ENCODE measurements at regions not wholly inside any gene's neighbourhood (a gene's known extent, or its start where the extent isn't known, plus 50 kb on each side); places are given as distances from the start of the nearest gene placed in this dataset.

GRCh38 chr4:159598602-159599001 lies 495.7 kb downstream of the RAPGEF2 start:
- Mint-ChIP-seq H3K9me3 (peaks cover 0 to 2% (median 0%) of the 10 kb centered on the region in 7 donors), H3K4me1 (no peaks in the 10 kb centered on the region), H3K27ac (no peak overlapping the region), H3K27me3 (peaks cover 0 to 3% (median 0%) of the 10 kb centered on the region in 3 donors), H3K4me3 (no peak overlapping the region), H3K36me3 (no peaks in the 10 kb centered on the region)
- DNase-seq: no peak
- ATAC-seq (ENCODE audit: low read depth in 2 of 2): no peak

GRCh38 chr4:159600061-159600460 lies 497.2 kb downstream of the RAPGEF2 start:
- Mint-ChIP-seq H3K9me3 (peaks cover 0 to 2% (median 0%) of the 10 kb centered on the region in 7 donors), H3K27me3 (peaks cover 0 to 3% (median 0%) of the 10 kb centered on the region in 3 donors), H3K4me3 (no peak overlapping the region), H3K36me3 (no peaks in the 10 kb centered on the region), H3K27ac (no peak overlapping the region), H3K4me1 (no peaks in the 10 kb centered on the region)
- no peak for DNase-seq
- ATAC-seq (ENCODE audit: low read depth in 2 of 2): no peak

GRCh38 chr4:159604781-159605180 lies 501.9 kb downstream of the RAPGEF2 start:
- no peak overlapping the region for H3K4me3 Mint-ChIP-seq
- peaks cover 0 to 5% (median 0%) of the 10 kb centered on the region in 7 donors for H3K9me3 Mint-ChIP-seq
- H3K27me3 Mint-ChIP-seq: no peaks in the 10 kb centered on the region
- DNase-seq: no peak
- no peaks in the 10 kb centered on the region for H3K4me1 Mint-ChIP-seq
- no peak for ATAC-seq (ENCODE audit: low read depth in 2 of 2)
- no peaks in the 10 kb centered on the region for H3K36me3 Mint-ChIP-seq
- no peak overlapping the region for H3K27ac Mint-ChIP-seq

DNA sequence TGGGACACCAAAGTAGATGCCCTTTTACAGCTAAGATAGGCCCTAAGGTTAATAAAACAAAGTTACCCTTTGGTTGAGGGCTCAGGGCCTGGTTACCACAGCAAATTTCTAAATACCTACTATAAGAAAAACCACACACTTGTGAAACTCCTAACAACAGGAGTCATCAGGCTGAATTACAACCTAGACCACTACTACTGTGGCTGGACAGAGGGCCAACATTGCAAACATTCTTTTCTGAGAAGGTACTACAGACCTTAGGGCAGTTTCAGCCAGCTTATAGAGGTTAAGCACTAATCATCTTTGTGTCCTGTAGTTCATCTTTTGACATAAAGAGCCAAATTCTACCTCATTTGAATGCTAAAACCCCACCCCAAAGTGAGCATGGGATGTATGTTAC lies 504.0 kb downstream of the RAPGEF2 start:
- ATAC-seq (ENCODE audit: low read depth in 2 of 2) (no peak), DNase-seq (no peak)
- Mint-ChIP-seq H3K4me1 (no peaks in the 10 kb centered on the region), H3K4me3 (no peak overlapping the region), H3K36me3 (no peaks in the 10 kb centered on the region), H3K27ac (no peak overlapping the region), H3K27me3 (no peaks in the 10 kb centered on the region), H3K9me3 (peaks cover 0 to 8% (median 0%) of the 10 kb centered on the region in 7 donors)

DNA sequence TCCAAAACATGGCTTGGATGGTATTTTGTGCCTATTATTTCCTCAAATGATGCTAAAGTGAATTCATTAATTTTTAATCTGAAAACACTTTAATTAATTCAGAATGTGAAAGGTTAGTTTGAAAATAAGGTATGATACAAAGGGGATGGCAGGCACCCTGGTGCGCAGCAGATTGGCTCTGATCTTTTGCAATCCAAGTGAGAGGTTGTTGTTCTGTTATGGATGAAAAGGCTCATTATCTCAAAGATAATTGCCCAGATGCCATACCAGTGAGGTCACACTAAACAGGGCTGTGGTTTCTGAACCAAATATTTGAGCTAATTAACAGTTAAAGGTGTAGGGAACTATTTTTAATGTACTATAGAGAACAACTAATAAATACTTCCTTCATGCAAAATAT lies 504.9 kb downstream of the RAPGEF2 start:
- Mint-ChIP-seq H3K27me3 (no peaks in the 10 kb centered on the region), H3K4me1 (no peaks in the 10 kb centered on the region), H3K27ac (no peak overlapping the region), H3K4me3 (no peak overlapping the region), H3K9me3 (peaks cover 0 to 8% (median 2%) of the 10 kb centered on the region in 7 donors), H3K36me3 (no peaks in the 10 kb centered on the region)
- DNase-seq (no peak), ATAC-seq (ENCODE audit: low read depth in 2 of 2) (no peak)

DNA sequence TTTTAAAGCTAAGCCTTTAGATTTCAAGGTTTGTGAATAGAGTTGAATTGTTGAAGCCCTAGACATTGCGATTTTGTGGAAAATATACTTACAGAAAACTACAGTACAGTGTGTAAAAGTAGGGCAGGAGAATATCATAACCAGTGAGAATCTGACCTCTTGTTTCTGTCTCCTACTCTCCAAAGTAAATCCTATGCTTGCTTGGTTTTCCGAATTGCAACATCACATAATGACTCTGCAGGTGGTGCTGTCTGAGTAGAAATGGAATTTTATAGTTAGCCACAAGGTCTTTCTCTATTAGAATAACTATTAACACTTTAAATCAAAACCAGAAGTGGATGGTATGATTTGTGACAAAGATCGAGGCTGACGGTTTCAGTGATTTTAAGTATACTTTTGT lies 505.6 kb downstream of the RAPGEF2 start:
- Mint-ChIP-seq H3K27ac (no peak overlapping the region), H3K36me3 (no peaks in the 10 kb centered on the region), H3K4me1 (no peaks in the 10 kb centered on the region), H3K27me3 (no peaks in the 10 kb centered on the region), H3K9me3 (peaks cover 0 to 8% (median 2%) of the 10 kb centered on the region in 7 donors), H3K4me3 (no peak overlapping the region)
- DNase-seq: no peak
- no peak for ATAC-seq (ENCODE audit: low read depth in 2 of 2)

DNA sequence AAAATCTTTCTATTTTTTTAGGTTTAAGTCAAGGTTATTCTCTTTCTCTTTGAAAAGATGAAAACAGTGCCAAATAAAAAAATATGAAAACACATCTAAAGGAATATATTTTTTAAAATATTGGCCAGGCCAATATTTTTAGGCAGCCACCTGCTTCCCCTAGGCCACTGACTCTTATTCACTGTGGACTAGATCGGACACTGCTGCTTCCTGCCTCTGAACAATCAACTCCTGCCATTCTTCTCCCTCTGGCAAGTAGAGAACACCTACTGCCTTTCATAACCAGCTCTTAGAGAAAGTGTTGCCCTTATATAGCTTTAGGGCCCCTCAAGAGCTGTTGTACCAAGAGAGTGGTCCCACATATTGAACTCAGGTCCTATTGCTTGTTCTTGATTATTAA lies 529.2 kb downstream of the RAPGEF2 start:
- Mint-ChIP-seq H3K27ac (no peak overlapping the region), H3K27me3 (no peaks in the 10 kb centered on the region)

DNA sequence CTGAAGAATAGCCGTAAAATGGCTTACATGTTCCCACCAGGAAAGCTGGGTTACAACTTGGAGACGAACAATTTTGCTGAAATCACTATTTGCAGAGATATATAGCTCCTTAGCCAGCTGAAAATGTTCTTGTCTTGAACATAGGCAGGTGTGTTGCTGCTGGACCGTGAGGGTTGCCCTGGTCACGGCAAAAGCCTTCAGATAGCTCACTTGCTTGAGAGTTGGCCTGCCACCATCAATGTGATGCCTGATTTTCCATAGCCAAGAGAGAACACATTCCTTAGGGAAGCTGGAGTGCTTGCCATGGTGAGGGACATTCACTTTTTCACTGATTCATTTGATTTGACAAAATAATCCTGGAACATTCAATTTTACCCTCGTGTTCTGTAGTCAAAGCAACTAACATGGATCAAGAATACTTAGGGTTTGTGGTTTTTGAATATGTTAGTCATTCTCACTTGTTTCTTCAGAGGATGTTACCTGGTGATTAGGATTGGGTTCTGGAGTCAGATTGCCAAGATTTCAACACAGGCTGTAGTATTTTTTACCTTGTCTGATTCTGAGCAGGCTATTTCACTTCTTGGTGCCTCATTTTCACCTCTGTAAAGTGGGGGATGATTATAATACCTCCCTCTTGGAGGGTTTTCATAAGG lies 536.9 kb downstream of the RAPGEF2 start:
- no peaks in the 10 kb centered on the region for H3K27me3 Mint-ChIP-seq

More for the DNA sequence above, 529.2 kb downstream of the RAPGEF2 start:
- Mint-ChIP-seq H3K4me3 (no peak overlapping the region), H3K9me3 (peaks cover 0 to 9% (median 0%) of the 10 kb centered on the region in 7 donors), H3K36me3 (no peaks in the 10 kb centered on the region), H3K4me1 (no peaks in the 10 kb centered on the region)
- ATAC-seq (ENCODE audit: low read depth in 2 of 2): no peak
- DNase-seq: no peak

GRCh38 chr4:159649237-159649636 lies 546.4 kb downstream of the RAPGEF2 start:
- no peaks in the 10 kb centered on the region for H3K36me3 Mint-ChIP-seq
- no peak overlapping the region for H3K4me3 Mint-ChIP-seq
- H3K9me3 Mint-ChIP-seq: peaks cover 0 to 13% (median 8%) of the 10 kb centered on the region in 7 donors
- H3K27ac Mint-ChIP-seq: no peak overlapping the region
- ATAC-seq (ENCODE audit: low read depth in 2 of 2): no peak
- no peaks in the 10 kb centered on the region for H3K4me1 Mint-ChIP-seq
- DNase-seq: no peak
- no peaks in the 10 kb centered on the region for H3K27me3 Mint-ChIP-seq

More for the DNA sequence above, 536.9 kb downstream of the RAPGEF2 start:
- H3K36me3 Mint-ChIP-seq: no peaks in the 10 kb centered on the region
- H3K4me3 Mint-ChIP-seq: no peak overlapping the region
- ATAC-seq (ENCODE audit: low read depth in 2 of 2) (no peak), DNase-seq (no peak)
- peak overlapping the region in 1 of 6 donors; percentile 12 for H3K27ac Mint-ChIP-seq
- peaks cover 0 to 12% (median 3%) of the 10 kb centered on the region in 7 donors for H3K9me3 Mint-ChIP-seq
- no peaks in the 10 kb centered on the region for H3K4me1 Mint-ChIP-seq

GRCh38 chr4:159652871-159653270 lies 550.0 kb downstream of the RAPGEF2 start:
- H3K27ac Mint-ChIP-seq: no peak overlapping the region
- no peak for DNase-seq
- H3K9me3 Mint-ChIP-seq: peaks cover 0 to 13% (median 8%) of the 10 kb centered on the region in 7 donors
- H3K27me3 Mint-ChIP-seq: no peaks in the 10 kb centered on the region
- no peaks in the 10 kb centered on the region for H3K4me1 Mint-ChIP-seq
- no peak overlapping the region for H3K4me3 Mint-ChIP-seq
- ATAC-seq (ENCODE audit: low read depth in 2 of 2): no peak
- no peaks in the 10 kb centered on the region for H3K36me3 Mint-ChIP-seq

- ATAC-seq (ENCODE audit: low read depth in 2 of 2): no peak
- H3K9me3 Mint-ChIP-seq: peaks cover 0 to 8% (median 3%) of the 10 kb centered on the region in 7 donors
- H3K4me3 Mint-ChIP-seq: no peak overlapping the region
Observed at GRCh38 chr4:159655547-159655946, 552.7 kb downstream of the RAPGEF2 start.

GRCh38 chr4:159669094-159669493 lies 566.2 kb downstream of the RAPGEF2 start:
- DNase-seq (no peak), ATAC-seq (ENCODE audit: low read depth in 2 of 2) (no peak)
- H3K27ac Mint-ChIP-seq: no peak overlapping the region
- H3K9me3 Mint-ChIP-seq: peaks cover 0 to 15% (median 2%) of the 10 kb centered on the region in 7 donors
- no peaks in the 10 kb centered on the region for H3K27me3 Mint-ChIP-seq
- H3K4me3 Mint-ChIP-seq: no peak overlapping the region
- no peaks in the 10 kb centered on the region for H3K36me3 Mint-ChIP-seq
- H3K4me1 Mint-ChIP-seq: no peaks in the 10 kb centered on the region

More at GRCh38 chr4:159655547-159655946, 552.7 kb downstream of the RAPGEF2 start:
- DNase-seq: no peak
- no peak overlapping the region for H3K27ac Mint-ChIP-seq
- no peaks in the 10 kb centered on the region for H3K4me1 Mint-ChIP-seq
- no peaks in the 10 kb centered on the region for H3K27me3 Mint-ChIP-seq
- H3K36me3 Mint-ChIP-seq: no peaks in the 10 kb centered on the region

DNA sequence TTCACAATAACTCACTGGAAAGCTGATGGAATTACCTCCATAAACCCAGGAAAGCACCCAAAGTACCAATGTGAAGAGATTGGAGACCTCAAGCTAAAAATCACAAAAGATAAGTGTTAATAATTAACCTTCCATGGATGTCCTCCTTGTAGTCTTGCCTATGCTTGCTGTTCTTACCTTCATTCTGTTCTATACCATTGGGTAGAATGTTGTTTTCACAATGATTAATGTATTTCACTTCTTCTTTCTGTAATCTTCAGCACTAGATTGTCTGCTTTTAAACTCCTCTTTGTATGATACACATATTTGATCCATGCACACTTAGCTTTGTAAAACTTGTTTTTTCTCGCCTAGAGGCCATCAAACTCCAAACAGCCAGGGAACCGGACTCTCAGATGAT lies 570.3 kb downstream of the RAPGEF2 start:
- Mint-ChIP-seq H3K27me3 (no peaks in the 10 kb centered on the region), H3K4me3 (no peak overlapping the region), H3K9me3 (peaks cover 0 to 2% (median 0%) of the 10 kb centered on the region in 7 donors), H3K36me3 (no peaks in the 10 kb centered on the region), H3K27ac (no peak overlapping the region), H3K4me1 (no peaks in the 10 kb centered on the region)
- DNase-seq (no peak), ATAC-seq (ENCODE audit: low read depth in 2 of 2) (no peak)

- no peak for ATAC-seq (ENCODE audit: low read depth in 2 of 2)
Observed at GRCh38 chr4:159674241-159674640, 571.4 kb downstream of the RAPGEF2 start.

More at GRCh38 chr4:159674241-159674640, 571.4 kb downstream of the RAPGEF2 start:
- H3K4me3 Mint-ChIP-seq: no peak overlapping the region
- no peaks in the 10 kb centered on the region for H3K36me3 Mint-ChIP-seq
- H3K27ac Mint-ChIP-seq: no peak overlapping the region
- DNase-seq: no peak
- H3K27me3 Mint-ChIP-seq: no peaks in the 10 kb centered on the region
- H3K4me1 Mint-ChIP-seq: no peaks in the 10 kb centered on the region
- H3K9me3 Mint-ChIP-seq: no peaks in the 10 kb centered on the region
